Loucy (cell line): ENCODE measurements at regions not wholly inside any gene's neighbourhood (a gene's known extent, or its start where the extent isn't known, plus 50 kb on each side); places are given as distances from the start of the nearest gene placed in this dataset.

ENCODE experiments used
- H2AFZ ChIP-seq: fragments of 200-600 bp; sonication (generic); 2 replicates; pipeline ENCODE4 v1.6.0; 2016; ENCODE audit warnings: antibody characterized with exemption, mild to moderate bottlenecking, low read length, moderate library complexity
- H3F3A ChIP-seq: fragments of 200-600 bp; 2 replicates; pipeline ENCODE4 v1.6.0; 2016; ENCODE audit warnings: antibody characterized with exemption, low read depth, mild to moderate bottlenecking
- H3K27me3 ChIP-seq: fragments of 200-600 bp; sonication (generic); 2 replicates; pipeline ENCODE4 v1.6.1; 2014; ENCODE audit warnings: low read length, mild to moderate bottlenecking; ENCODE audit not compliant: insufficient read depth, poor library complexity, severe bottlenecking
- H3K36me3 ChIP-seq: fragments of 200-600 bp; sonication (generic); 2 replicates; pipeline ENCODE4 v1.6.1; 2016; ENCODE audit warnings: low read length; ENCODE audit not compliant: insufficient read depth
- H3K4me1 ChIP-seq: fragments of 200-600 bp; sonication (generic); 2 replicates; pipeline ENCODE4 v1.5.1; 2014; ENCODE audit warnings: low read length, mild to moderate bottlenecking; ENCODE audit not compliant: insufficient read depth, poor library complexity, severe bottlenecking
- H3K4me2 ChIP-seq: fragments of 200-600 bp; sonication (generic); 2 replicates; pipeline ENCODE4 v1.6.0; 2014; ENCODE audit warnings: antibody characterized with exemption, low read length, low read depth, mild to moderate bottlenecking; ENCODE audit not compliant: poor library complexity, severe bottlenecking
- H3K4me3 ChIP-seq: fragments of 200-600 bp; sonication (generic); 2 replicates; pipeline ENCODE4 v1.5.1; 2014; ENCODE audit warnings: low read length, mild to moderate bottlenecking, mixed read lengths; ENCODE audit not compliant: poor library complexity, severe bottlenecking
- H3K79me2 ChIP-seq: fragments of 200-600 bp; sonication (generic); 2 replicates; pipeline ENCODE4 v1.6.1; 2014; ENCODE audit warnings: low read length; ENCODE audit not compliant: insufficient read depth
- H3K9ac ChIP-seq: fragments of 200-600 bp; sonication (generic); 2 replicates; pipeline ENCODE4 v1.6.0; 2014; ENCODE audit warnings: mild to moderate bottlenecking, low read depth, low read length, moderate library complexity; ENCODE audit not compliant: poor library complexity, severe bottlenecking
- H3K9me2 ChIP-seq: fragments of 200-600 bp; sonication (generic); replicated peaks from 2 replicates; pipeline ENCODE4 v1.6.1; 2016; ENCODE audit warnings: low read depth, low read length, mixed read lengths
- H3K9me3 ChIP-seq: fragments of 200-600 bp; sonication (generic); 2 replicates; pipeline ENCODE4 v1.6.1; 2014; ENCODE audit warnings: mild to moderate bottlenecking, antibody characterized with exemption, low read length, low read depth; ENCODE audit not compliant: insufficient read depth
- H4K20me1 ChIP-seq: fragments of 200-600 bp; sonication (generic); 2 replicates; pipeline ENCODE4 v1.6.0; 2014; ENCODE audit warnings: antibody characterized with exemption, low read length, mild to moderate bottlenecking; ENCODE audit not compliant: insufficient read depth, poor library complexity, severe bottlenecking
- EZH2phosphoT487 ChIP-seq: fragments of 200-600 bp; IDR thresholded peaks from 2 replicates; pipeline ENCODE4 v1.6.1; 2018; ENCODE audit warnings: antibody characterized with exemption, mild to moderate bottlenecking, moderate library complexity, borderline replicate concordance
- TF ChIP-seq, protein P1 (sequence below): fragments of 200-600 bp; sonication (generic); conservative IDR thresholded peaks from 2 replicates; pipeline ENCODE4 v1.5.1; 2014; ENCODE audit warnings: mild to moderate bottlenecking, antibody characterized with exemption, low read length

DNA sequence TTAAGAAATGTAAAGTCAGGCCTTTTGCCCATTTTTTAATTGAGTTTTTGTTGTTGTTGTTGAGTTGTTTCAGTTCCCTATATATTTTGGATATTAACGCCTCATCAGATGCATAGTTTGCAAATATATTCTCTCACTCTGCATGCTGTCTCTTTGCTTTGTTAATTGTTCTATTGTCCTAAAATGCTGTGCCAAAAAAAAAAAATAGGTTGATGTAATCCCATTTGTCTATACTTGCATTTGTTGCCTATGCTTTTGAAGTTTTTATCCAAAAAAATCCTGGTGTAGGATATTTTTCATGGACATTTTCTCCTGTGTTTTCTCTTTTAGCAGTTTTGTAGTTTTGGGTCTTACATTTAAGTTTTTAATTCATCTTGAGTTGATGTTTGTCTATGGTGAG lies 163.3 kb upstream of the STARD13 start:
- H3K4me1 ChIP-seq, result no peaks in the 10 kb centered on the region
- TF ChIP-seq, protein P1, sequence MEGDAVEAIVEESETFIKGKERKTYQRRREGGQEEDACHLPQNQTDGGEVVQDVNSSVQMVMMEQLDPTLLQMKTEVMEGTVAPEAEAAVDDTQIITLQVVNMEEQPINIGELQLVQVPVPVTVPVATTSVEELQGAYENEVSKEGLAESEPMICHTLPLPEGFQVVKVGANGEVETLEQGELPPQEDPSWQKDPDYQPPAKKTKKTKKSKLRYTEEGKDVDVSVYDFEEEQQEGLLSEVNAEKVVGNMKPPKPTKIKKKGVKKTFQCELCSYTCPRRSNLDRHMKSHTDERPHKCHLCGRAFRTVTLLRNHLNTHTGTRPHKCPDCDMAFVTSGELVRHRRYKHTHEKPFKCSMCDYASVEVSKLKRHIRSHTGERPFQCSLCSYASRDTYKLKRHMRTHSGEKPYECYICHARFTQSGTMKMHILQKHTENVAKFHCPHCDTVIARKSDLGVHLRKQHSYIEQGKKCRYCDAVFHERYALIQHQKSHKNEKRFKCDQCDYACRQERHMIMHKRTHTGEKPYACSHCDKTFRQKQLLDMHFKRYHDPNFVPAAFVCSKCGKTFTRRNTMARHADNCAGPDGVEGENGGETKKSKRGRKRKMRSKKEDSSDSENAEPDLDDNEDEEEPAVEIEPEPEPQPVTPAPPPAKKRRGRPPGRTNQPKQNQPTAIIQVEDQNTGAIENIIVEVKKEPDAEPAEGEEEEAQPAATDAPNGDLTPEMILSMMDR, result no peak
- no peak for TF ChIP-seq EZH2phosphoT487
- H3K4me2 ChIP-seq, result no peak overlapping the region
- H3F3A ChIP-seq, result no peaks in the 10 kb centered on the region
- H3K9me3 ChIP-seq, result no peaks in the 10 kb centered on the region
- H3K79me2 ChIP-seq, result no peaks in the 10 kb centered on the region
- H4K20me1 ChIP-seq, result no peaks in the 10 kb centered on the region
- no peak overlapping the region for H3K9ac ChIP-seq
- no peak overlapping the region for H2AFZ ChIP-seq
- H3K36me3 ChIP-seq, result no peaks in the 10 kb centered on the region
- no peaks in the 10 kb centered on the region for H3K9me2 ChIP-seq
- no peaks in the 10 kb centered on the region for H3K27me3 ChIP-seq
- no peak overlapping the region for H3K4me3 ChIP-seq

DNA sequence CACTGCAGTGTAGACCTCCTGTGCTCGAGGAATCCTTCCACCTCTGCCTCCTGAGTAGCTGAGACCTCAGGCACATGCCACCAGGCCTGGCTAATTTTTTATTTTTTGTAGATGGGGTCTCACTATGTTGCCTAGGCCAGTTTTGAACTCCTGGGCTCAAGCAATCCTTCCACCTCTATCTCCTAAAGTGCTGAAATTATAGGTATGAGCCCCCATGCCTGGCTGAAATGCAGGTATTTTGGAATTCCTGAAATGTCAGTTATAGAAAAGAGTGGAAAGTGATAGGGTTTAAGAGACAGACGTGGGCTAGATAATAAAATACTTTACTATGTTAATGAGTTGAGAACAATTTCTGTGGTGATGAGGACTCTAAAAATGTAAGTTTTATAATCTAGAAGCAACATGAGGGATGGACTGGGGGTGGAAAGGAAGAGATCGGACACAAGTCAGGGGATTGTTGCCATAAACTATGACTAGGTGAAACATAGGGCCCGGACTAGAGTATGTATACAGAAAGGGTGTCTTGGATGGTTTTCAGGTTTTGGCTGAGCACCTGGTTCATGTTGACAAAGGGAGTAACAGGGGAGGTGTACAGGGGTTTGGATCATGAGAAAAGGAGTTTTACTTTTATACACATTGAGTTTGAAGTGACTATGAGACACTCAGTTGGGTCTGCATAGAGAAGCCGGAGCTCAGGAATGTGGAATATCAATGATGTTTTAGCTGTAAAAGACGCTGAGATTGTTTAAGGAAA lies 165.6 kb upstream of the STARD13 start:
- no peak overlapping the region for H2AFZ ChIP-seq

DNA sequence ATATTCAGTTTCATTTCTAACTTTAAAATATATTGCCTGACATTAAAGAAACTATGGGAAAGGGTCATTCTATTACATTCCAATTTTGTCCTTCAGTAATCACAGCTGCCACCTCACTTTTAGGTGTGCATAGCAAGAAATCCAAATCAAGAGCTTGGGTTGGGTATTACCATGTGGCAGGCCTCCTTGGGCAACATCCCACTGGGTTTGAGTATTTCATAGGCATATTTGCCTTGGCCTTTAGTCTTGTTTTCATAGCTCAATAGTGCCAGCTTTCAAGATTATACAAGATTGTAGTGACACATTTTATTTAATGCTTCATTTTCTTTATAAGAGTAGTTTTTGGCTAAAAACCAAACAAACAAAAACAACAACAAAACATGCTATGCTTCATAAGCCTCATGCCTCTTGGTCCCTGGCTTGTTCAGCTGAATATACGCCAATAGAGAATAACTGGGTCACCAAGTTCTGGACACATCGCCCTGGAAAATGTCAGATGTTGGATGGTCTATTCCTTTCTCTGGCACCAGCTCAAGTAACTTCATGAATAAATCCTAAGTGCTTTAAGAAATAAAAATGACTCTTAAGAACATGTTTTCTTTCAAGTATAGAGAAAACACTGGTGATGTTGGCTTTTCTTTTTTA lies 167.4 kb upstream of the STARD13 start:
- no peaks in the 10 kb centered on the region for H3K9me3 ChIP-seq
- no peaks in the 10 kb centered on the region for H3K9me2 ChIP-seq
- no peak overlapping the region for H3K4me3 ChIP-seq
- no peak overlapping the region for H3K4me2 ChIP-seq
- H3F3A ChIP-seq, result no peaks in the 10 kb centered on the region
- H3K9ac ChIP-seq, result no peak overlapping the region
- no peaks in the 10 kb centered on the region for H3K27me3 ChIP-seq
- no peaks in the 10 kb centered on the region for H4K20me1 ChIP-seq
- H3K4me1 ChIP-seq, result no peaks in the 10 kb centered on the region
- no peak overlapping the region for H2AFZ ChIP-seq
- H3K79me2 ChIP-seq, result no peaks in the 10 kb centered on the region
- TF ChIP-seq, protein P1, result no peak
- no peak for TF ChIP-seq EZH2phosphoT487
- no peaks in the 10 kb centered on the region for H3K36me3 ChIP-seq

More for the DNA sequence above, 165.6 kb upstream of the STARD13 start:
- H3K4me2 ChIP-seq, result no peak overlapping the region
- H3K79me2 ChIP-seq, result no peaks in the 10 kb centered on the region
- H3K9ac ChIP-seq, result no peak overlapping the region
- no peaks in the 10 kb centered on the region for H3K4me1 ChIP-seq
- no peaks in the 10 kb centered on the region for H3K9me3 ChIP-seq
- no peak for TF ChIP-seq EZH2phosphoT487
- TF ChIP-seq, protein P1, result no peak
- H4K20me1 ChIP-seq, result no peaks in the 10 kb centered on the region
- no peak overlapping the region for H3K4me3 ChIP-seq
- no peaks in the 10 kb centered on the region for H3K9me2 ChIP-seq
- H3K36me3 ChIP-seq, result no peaks in the 10 kb centered on the region
- H3F3A ChIP-seq, result no peaks in the 10 kb centered on the region
- no peaks in the 10 kb centered on the region for H3K27me3 ChIP-seq
